ENCODE measurements at regions not wholly inside any gene's neighbourhood (a gene's known extent, or its start where the extent isn't known, plus 50 kb on each side); places are given as distances from the start of the nearest gene placed in this dataset.

GRCh38 chr9:87803623-87804345 lies 77.9 kb downstream of the CTSL start:
- Histone ChIP-seq H4K20me1 (ENCODE audit: insufficient read depth, low read length) (no peaks in the 10 kb centered on the region), H2AFZ (ENCODE audit: low read length) (no peak overlapping the region), H3K4me2 (ENCODE audit: low read length) (no peak overlapping the region), H3K79me2 (ENCODE audit: insufficient read depth, low read depth, low read length) (no peaks in the 10 kb centered on the region), H3K36me3 (ENCODE audit: insufficient read depth, low read length) (no peaks in the 10 kb centered on the region), H3K9me2 (ENCODE audit: insufficient read depth, low read length) (no peaks in the 10 kb centered on the region), H3K27ac (ENCODE audit: low read depth, low read length, poor library complexity, severe bottlenecking) (no peak overlapping the region), H3K9me3 (ENCODE audit: low read length) (no peaks in the 10 kb centered on the region), H3K4me3 (ENCODE audit: low read depth, low read length, poor library complexity, severe bottlenecking) (no peak overlapping the region), H3K4me1 (ENCODE audit: insufficient read depth, low read length, poor library complexity, severe bottlenecking) (no peaks in the 10 kb centered on the region)
- CTCF ChIA-PET (ENCODE audit: unreplicated experiment) = no interaction called here
- no TSS peak for BruUV-seq (replicated peaks)
- intact Hi-C loops (cut with micrococcal nuclease; ENCODE audit: unreplicated experiment) = no loop called here
- POLR2A ChIA-PET = no interaction called here
- TF ChIP-seq EZH2phosphoT487 (IDR thresholded peaks at IDR 0.05; ENCODE audit: borderline replicate concordance, low read depth, low read length) = no peak
- TF ChIP-seq, protein P1, sequence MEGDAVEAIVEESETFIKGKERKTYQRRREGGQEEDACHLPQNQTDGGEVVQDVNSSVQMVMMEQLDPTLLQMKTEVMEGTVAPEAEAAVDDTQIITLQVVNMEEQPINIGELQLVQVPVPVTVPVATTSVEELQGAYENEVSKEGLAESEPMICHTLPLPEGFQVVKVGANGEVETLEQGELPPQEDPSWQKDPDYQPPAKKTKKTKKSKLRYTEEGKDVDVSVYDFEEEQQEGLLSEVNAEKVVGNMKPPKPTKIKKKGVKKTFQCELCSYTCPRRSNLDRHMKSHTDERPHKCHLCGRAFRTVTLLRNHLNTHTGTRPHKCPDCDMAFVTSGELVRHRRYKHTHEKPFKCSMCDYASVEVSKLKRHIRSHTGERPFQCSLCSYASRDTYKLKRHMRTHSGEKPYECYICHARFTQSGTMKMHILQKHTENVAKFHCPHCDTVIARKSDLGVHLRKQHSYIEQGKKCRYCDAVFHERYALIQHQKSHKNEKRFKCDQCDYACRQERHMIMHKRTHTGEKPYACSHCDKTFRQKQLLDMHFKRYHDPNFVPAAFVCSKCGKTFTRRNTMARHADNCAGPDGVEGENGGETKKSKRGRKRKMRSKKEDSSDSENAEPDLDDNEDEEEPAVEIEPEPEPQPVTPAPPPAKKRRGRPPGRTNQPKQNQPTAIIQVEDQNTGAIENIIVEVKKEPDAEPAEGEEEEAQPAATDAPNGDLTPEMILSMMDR (conservative IDR thresholded peaks at IDR 0.05; ENCODE audit: low read length) = no peak
- DNase-seq (ENCODE audit: low spot score) = no peak

GRCh38 chr9:87805259-87805658 lies 77.4 kb upstream of the SPATA31E1 start:
- Histone ChIP-seq H3K4me2 (ENCODE audit: low read length) (no peak overlapping the region), H3K4me1 (ENCODE audit: insufficient read depth, low read length, poor library complexity, severe bottlenecking) (no peaks in the 10 kb centered on the region), H3K9me2 (ENCODE audit: insufficient read depth, low read length) (no peaks in the 10 kb centered on the region), H3K9me3 (ENCODE audit: low read length) (no peaks in the 10 kb centered on the region), H3K36me3 (ENCODE audit: insufficient read depth, low read length) (no peaks in the 10 kb centered on the region), H2AFZ (ENCODE audit: low read length) (no peak overlapping the region), H3K79me2 (ENCODE audit: insufficient read depth, low read depth, low read length) (no peaks in the 10 kb centered on the region), H3K27ac (ENCODE audit: low read depth, low read length, poor library complexity, severe bottlenecking) (no peak overlapping the region), H4K20me1 (ENCODE audit: insufficient read depth, low read length) (no peaks in the 10 kb centered on the region), H3K4me3 (ENCODE audit: low read depth, low read length, poor library complexity, severe bottlenecking) (no peak overlapping the region)
- intact Hi-C loops (cut with micrococcal nuclease; ENCODE audit: unreplicated experiment) = no loop called here
- no peak for DNase-seq (ENCODE audit: low spot score)
- POLR2A ChIA-PET = interaction anchor here (0.6 kb wide), 2 partner anchors 8 to 592 kb away, joined by 3 read pairs; no protein-coding TSS in a partner anchor
- CTCF ChIA-PET (ENCODE audit: unreplicated experiment) = no interaction called here
- TF ChIP-seq, protein P1 (conservative IDR thresholded peaks at IDR 0.05; ENCODE audit: low read length) = no peak
- TF ChIP-seq EZH2phosphoT487 (IDR thresholded peaks at IDR 0.05; ENCODE audit: borderline replicate concordance, low read depth, low read length) = no peak
- BruUV-seq (replicated peaks) = no TSS peak

DNA sequence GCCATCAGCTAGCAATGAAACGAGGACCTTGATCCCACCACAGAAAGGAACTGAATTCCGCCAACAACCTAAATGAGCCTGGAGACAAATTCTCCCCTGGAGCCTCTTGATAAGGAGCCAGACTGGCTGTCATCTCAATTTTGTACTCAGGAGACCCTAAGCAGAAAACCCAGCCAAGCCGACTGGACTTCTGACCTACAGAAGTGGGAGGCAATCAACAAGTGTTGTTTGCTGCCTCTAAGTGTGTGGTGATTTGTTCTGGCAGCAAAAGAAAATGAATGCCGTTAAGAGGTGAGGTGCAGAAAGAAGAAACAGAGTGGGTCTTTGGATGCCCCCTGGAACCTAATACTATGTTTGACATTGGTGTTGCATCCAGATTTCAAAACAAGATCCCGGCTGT lies 72.7 kb upstream of the SPATA31E1 start:
- DNase-seq (ENCODE audit: low spot score) = no peak
- no peaks in the 10 kb centered on the region for H4K20me1 ChIP-seq (ENCODE audit: insufficient read depth, low read length)
- POLR2A ChIA-PET = no interaction called here
- CTCF ChIA-PET (ENCODE audit: unreplicated experiment) = no interaction called here
- no peak for TF ChIP-seq EZH2phosphoT487 (IDR thresholded peaks at IDR 0.05; ENCODE audit: borderline replicate concordance, low read depth, low read length)
- TF ChIP-seq, protein P1 (conservative IDR thresholded peaks at IDR 0.05; ENCODE audit: low read length) = no peak
- no peaks in the 10 kb centered on the region for H3K4me1 ChIP-seq (ENCODE audit: insufficient read depth, low read length, poor library complexity, severe bottlenecking)
- H3K79me2 ChIP-seq (ENCODE audit: insufficient read depth, low read depth, low read length) = no peaks in the 10 kb centered on the region
- H3K4me2 ChIP-seq (ENCODE audit: low read length) = no peak overlapping the region
- H3K9me2 ChIP-seq (ENCODE audit: insufficient read depth, low read length) = no peaks in the 10 kb centered on the region
- H3K9me3 ChIP-seq (ENCODE audit: low read length) = no peaks in the 10 kb centered on the region
- H2AFZ ChIP-seq (ENCODE audit: low read length) = no peak overlapping the region
- no TSS peak for BruUV-seq (replicated peaks)
- no peak overlapping the region for H3K4me3 ChIP-seq (ENCODE audit: low read depth, low read length, poor library complexity, severe bottlenecking)
- H3K36me3 ChIP-seq (ENCODE audit: insufficient read depth, low read length) = no peaks in the 10 kb centered on the region
- intact Hi-C loops (cut with micrococcal nuclease; ENCODE audit: unreplicated experiment) = no loop called here
- no peak overlapping the region for H3K27ac ChIP-seq (ENCODE audit: low read depth, low read length, poor library complexity, severe bottlenecking)
